OCI-LY1 (cell line): ENCODE measurements at regions not wholly inside any gene's neighbourhood (a gene's known extent, or its start where the extent isn't known, plus 50 kb on each side); places are given as distances from the start of the nearest gene placed in this dataset.
"Not testable (repeated sequence)": the region's sequence is repeated elsewhere in the genome, so short reads cannot be mapped to it uniquely, and the experiment has no call there.

Experiments used
- CTCF ChIP-seq: fragments of 200-600 bp; sonication (generic), shearing (Covaris generic); IDR thresholded peaks from 2 replicates; pipeline ENCODE4 v1.5.1; 2017; ENCODE audit warnings: mild to moderate bottlenecking, antibody characterized with exemption, low read length, moderate library complexity, mixed read lengths
- EZH2 ChIP-seq: fragments of 200-600 bp; sonication (generic), shearing (Covaris generic); IDR thresholded peaks from 2 replicates; pipeline ENCODE4 v1.8.0; 2017; ENCODE audit warnings: borderline replicate concordance, mixed run types, mild to moderate bottlenecking, antibody characterized with exemption, low read length, moderate library complexity, mixed read lengths

- not testable (repeated sequence) for TF ChIP-seq CTCF, EZH2
These were observed 693.8 kb upstream of the GNPDA2 start for GRCh38 chr4:45420091-45420674.
